Peyer's patch (tissue), 4 donors: ENCODE measurements at regions not wholly inside any gene's neighbourhood (a gene's known extent, or its start where the extent isn't known, plus 50 kb on each side); places are given as distances from the start of the nearest gene placed in this dataset.
"Not testable (repeated sequence)": the region's sequence is repeated elsewhere in the genome, so short reads cannot be mapped to it uniquely, and the experiment has no call there.

ENCODE experiments used
- DNase-seq, 3 donors: peaks; one replicate each; pipeline ENCODE4 v3.0.0-alpha.2; 2017 to 2019
- H3K27ac ChIP-seq, 4 donors: fragments of 200-600 bp; sonication (generic); one replicate each; pipeline ENCODE4 v1.5.1; 2016 to 2019
- H3K27me3 ChIP-seq, 2 donors: fragments of 200-600 bp; sonication (generic); one replicate each; pipeline ENCODE4 v1.5.1; 2019
- H3K36me3 ChIP-seq, 3 donors: fragments of 200-600 bp; sonication (generic); one replicate each; pipeline ENCODE4 v1.5.1; 2016 to 2019
- H3K4me1 ChIP-seq, 4 donors: fragments of 200-600 bp; sonication (generic); one replicate each; pipeline ENCODE4 v1.5.1; 2016 to 2019
- H3K4me3 ChIP-seq, 4 donors: fragments of 200-600 bp; sonication (generic); 1 replicate in 3 of 4; 2 replicates in 1 of 4; pipeline ENCODE4 v1.5.1; 2016 to 2019; ENCODE audit warnings: mild to moderate bottlenecking in 1 of 4
- H3K9me3 ChIP-seq, 4 donors: fragments of 200-600 bp; sonication (generic); one replicate each; pipeline ENCODE4 v1.5.1; 2016 to 2019; ENCODE audit warnings: mild to moderate bottlenecking in 1 of 4
- POLR2A ChIP-seq, 2 donors: fragments of 450-650 bp; IDR thresholded peaks; one replicate each; pipeline ENCODE4 v1.5.1; 2017; ENCODE audit warnings: antibody characterized with exemption in 2 of 2, mild to moderate bottlenecking in 2 of 2, moderate library complexity in 2 of 2
- TF ChIP-seq, protein P1 (sequence below), 6 experiments: fragments of 450-650 bp in 4 of 6; fragments of 200-600 bp in 2 of 6; sonication (generic) in 1 of 6; IDR thresholded peaks; one replicate each; pipeline ENCODE4 v1.5.1; 2017 to 2019; ENCODE audit warnings: antibody characterized with exemption in 6 of 6, mild to moderate bottlenecking in 3 of 6, moderate library complexity in 1 of 6

DNA sequence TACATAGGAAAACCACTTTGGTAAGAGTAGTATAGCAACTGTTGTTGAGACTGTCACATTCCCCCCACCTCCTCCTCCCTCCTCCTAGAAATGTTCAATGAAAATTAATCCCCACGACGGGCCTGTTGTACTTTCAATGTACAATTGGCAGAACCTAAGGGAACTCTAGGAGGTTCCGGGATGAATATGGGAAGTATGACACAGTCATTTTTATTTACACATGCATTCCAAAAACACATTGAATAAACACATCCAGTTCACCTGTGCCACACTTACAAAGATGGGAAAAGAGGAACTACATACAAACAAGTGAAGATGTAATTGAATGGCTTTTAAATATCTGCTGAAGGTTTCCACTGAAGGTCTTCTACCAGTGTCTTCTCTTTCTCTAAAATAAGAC lies 144.4 kb upstream of the NBPF11 start:
- no peak for DNase-seq
- Histone ChIP-seq H3K27ac (no peak overlapping the region), H3K9me3 (no peaks in the 10 kb centered on the region), H3K4me1 (no peaks in the 10 kb centered on the region), H3K27me3 (no peaks in the 10 kb centered on the region), H3K36me3 (no peaks in the 10 kb centered on the region), H3K4me3 (no peak overlapping the region)
- TF ChIP-seq, protein P1, sequence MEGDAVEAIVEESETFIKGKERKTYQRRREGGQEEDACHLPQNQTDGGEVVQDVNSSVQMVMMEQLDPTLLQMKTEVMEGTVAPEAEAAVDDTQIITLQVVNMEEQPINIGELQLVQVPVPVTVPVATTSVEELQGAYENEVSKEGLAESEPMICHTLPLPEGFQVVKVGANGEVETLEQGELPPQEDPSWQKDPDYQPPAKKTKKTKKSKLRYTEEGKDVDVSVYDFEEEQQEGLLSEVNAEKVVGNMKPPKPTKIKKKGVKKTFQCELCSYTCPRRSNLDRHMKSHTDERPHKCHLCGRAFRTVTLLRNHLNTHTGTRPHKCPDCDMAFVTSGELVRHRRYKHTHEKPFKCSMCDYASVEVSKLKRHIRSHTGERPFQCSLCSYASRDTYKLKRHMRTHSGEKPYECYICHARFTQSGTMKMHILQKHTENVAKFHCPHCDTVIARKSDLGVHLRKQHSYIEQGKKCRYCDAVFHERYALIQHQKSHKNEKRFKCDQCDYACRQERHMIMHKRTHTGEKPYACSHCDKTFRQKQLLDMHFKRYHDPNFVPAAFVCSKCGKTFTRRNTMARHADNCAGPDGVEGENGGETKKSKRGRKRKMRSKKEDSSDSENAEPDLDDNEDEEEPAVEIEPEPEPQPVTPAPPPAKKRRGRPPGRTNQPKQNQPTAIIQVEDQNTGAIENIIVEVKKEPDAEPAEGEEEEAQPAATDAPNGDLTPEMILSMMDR (IDR thresholded peaks at IDR 0.05) = no peak
- TF ChIP-seq POLR2A (IDR thresholded peaks at IDR 0.05) = no peak

DNA sequence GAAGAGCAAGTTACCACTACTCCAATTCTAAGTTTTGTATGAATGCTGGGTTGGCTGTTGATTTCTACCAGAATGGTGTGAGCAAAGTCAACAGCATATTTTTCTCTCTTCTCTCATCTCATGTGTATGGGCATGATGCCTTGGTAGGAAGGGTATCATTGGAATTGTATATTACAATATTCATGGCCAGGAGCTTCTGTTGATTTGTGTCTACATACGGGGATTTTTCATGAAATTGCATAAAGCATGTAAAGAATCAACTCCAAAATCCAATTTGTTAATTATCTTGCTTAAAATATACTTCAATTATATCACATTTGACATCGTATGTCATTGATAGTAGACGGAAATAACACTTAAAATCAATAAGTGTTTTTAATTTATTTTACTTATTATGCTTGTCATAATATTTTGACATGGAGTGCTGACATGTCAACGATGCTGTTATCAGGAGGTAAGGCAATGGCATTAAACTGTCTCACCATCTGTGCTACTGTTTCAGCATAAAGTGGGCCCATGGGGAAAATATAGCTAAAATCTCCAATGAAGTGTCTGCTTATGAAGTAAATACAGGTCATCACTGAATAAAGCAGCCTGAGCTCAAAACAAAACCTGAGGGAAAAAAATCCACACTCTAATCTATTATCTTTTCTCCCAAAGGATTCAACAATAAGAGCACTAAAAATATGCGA lies 142.2 kb upstream of the NBPF11 start:
- no peak for DNase-seq
- TF ChIP-seq POLR2A (IDR thresholded peaks at IDR 0.05) = no peak
- TF ChIP-seq, protein P1 (IDR thresholded peaks at IDR 0.05) = no peak
- no peak overlapping the region for H3K4me3 ChIP-seq
- H3K4me1 ChIP-seq = no peaks in the 10 kb centered on the region
- H3K9me3 ChIP-seq = no peaks in the 10 kb centered on the region
- no peaks in the 10 kb centered on the region for H3K36me3 ChIP-seq
- no peak overlapping the region for H3K27ac ChIP-seq
- H3K27me3 ChIP-seq = no peaks in the 10 kb centered on the region

DNA sequence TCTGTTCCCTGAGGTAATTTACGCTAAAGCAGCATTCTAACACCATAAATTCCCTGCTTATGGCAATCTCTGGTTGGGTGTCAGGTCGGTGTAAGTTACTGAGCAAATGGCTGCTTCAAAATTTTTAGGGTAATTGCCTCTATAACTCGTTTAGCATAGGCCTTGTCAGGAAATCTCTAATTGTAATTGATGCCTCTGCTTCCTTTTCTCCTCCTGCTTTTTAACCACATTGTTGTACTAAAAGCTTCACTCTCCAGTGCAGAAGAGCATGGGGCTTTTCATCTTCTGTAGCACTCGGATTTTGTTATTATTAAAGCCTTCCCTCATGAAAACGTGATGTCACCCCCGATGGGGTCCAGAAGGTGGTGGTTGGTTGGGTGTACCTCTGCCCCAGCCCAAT lies 141.6 kb upstream of the NBPF11 start:
- Histone ChIP-seq H3K27ac (no peak overlapping the region), H3K27me3 (no peaks in the 10 kb centered on the region)

DNA sequence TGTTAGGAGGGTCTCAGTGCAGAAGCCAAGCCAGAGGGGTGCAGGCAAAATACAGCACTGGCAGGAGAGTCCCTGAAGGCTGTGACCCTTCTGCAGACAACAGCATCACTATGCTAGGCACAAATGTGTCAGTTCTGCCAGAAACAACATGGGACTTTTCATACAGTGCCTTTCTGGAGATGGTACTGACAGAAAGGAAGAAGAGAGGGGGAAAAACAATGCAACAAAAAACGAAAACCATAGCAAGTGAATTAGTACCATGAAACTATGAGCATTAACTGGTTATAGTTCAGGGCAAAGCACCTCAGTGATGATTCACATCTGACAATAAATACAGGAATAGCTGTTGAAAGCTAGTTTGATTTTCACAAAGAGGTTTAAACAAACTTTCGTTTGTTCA lies 140.8 kb upstream of the NBPF11 start:
- Histone ChIP-seq H3K36me3 (no peaks in the 10 kb centered on the region), H3K4me1 (no peaks in the 10 kb centered on the region), H3K27ac (no peak overlapping the region), H3K27me3 (no peaks in the 10 kb centered on the region), H3K4me3 (no peak overlapping the region), H3K9me3 (no peaks in the 10 kb centered on the region)
- no peak for DNase-seq
- no peak for TF ChIP-seq POLR2A (IDR thresholded peaks at IDR 0.05)
- TF ChIP-seq, protein P1 (IDR thresholded peaks at IDR 0.05) = no peak

More for the DNA sequence above, 141.6 kb upstream of the NBPF11 start:
- no peaks in the 10 kb centered on the region for H3K36me3 ChIP-seq
- H3K9me3 ChIP-seq = no peaks in the 10 kb centered on the region
- H3K4me1 ChIP-seq = no peaks in the 10 kb centered on the region
- H3K4me3 ChIP-seq = no peak overlapping the region
- DNase-seq = no peak
- TF ChIP-seq, protein P1 (IDR thresholded peaks at IDR 0.05) = no peak
- no peak for TF ChIP-seq POLR2A (IDR thresholded peaks at IDR 0.05)

DNA sequence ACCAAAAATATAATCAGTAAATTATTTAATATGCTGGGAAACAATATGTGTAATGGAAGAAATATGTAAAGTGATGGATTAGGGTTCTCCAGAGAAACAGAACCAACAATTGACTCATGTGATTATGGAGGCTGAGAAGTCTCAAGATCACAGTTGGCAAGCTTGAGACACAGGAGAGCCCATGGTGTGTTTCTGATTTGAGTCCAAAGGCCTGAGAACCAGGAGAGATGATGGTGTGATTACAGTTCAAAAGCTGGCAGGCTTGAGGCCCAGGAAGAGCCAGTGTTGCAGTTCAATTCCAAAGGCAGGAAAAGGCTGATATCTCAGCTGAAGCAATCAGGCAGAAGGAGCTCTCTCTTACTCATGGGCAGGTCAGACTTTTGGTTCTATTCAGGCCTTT lies 138.8 kb upstream of the NBPF11 start:
- Histone ChIP-seq H3K9me3 (no peaks in the 10 kb centered on the region), H3K27me3 (no peaks in the 10 kb centered on the region), H3K4me3 (no peak overlapping the region), H3K27ac (no peak overlapping the region), H3K4me1 (no peaks in the 10 kb centered on the region), H3K36me3 (no peaks in the 10 kb centered on the region)
- no peak for DNase-seq
- TF ChIP-seq, protein P1 (IDR thresholded peaks at IDR 0.05) = no peak
- no peak for TF ChIP-seq POLR2A (IDR thresholded peaks at IDR 0.05)

DNA sequence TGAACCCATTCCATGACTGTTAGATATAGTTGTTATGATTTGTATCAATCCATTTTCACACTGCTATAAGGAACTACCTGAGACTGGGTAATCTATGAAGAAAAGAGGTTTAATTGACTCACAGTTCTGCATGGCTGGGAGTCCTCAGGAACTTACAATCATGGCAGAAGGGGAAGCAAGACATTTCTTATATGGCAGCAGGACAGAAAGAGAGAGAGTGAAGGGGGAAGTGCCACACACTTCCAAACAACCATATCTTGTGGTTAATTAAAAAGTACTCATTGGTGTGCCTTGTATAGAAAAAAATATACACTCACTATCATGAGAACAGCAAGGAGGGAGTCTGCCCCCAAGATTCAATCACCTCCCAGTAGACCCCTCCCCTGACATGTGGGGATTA lies 137.6 kb upstream of the NBPF11 start:
- TF ChIP-seq POLR2A (IDR thresholded peaks at IDR 0.05) = no peak
- TF ChIP-seq, protein P1 (IDR thresholded peaks at IDR 0.05) = no peak

DNA sequence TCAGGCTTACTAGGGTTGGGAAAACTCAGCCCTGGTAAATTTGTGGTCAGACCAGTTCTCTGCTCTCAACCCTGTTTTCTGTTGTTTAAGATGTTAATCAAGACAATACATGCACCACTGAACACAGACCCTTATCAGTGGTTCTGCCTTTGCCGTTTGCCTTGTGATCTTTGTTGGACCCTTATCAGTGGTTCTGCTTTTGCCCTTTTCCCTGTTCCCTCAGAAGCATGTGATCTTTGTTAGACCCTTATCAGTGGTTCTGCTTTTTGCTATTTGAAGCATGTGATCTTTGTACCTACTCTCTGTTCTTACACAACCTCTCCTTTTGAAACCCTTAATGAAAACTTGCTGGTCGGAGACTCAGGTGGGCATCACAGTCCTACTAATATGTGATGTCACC lies 133.9 kb upstream of the NBPF11 start:
- DNase-seq = not testable (repeated sequence)

More for the DNA sequence above, 137.6 kb upstream of the NBPF11 start:
- Histone ChIP-seq H3K9me3 (no peaks in the 10 kb centered on the region), H3K4me1 (no peaks in the 10 kb centered on the region), H3K27ac (no peak overlapping the region), H3K27me3 (no peaks in the 10 kb centered on the region), H3K36me3 (no peaks in the 10 kb centered on the region), H3K4me3 (no peak overlapping the region)
- no peak for DNase-seq

DNA sequence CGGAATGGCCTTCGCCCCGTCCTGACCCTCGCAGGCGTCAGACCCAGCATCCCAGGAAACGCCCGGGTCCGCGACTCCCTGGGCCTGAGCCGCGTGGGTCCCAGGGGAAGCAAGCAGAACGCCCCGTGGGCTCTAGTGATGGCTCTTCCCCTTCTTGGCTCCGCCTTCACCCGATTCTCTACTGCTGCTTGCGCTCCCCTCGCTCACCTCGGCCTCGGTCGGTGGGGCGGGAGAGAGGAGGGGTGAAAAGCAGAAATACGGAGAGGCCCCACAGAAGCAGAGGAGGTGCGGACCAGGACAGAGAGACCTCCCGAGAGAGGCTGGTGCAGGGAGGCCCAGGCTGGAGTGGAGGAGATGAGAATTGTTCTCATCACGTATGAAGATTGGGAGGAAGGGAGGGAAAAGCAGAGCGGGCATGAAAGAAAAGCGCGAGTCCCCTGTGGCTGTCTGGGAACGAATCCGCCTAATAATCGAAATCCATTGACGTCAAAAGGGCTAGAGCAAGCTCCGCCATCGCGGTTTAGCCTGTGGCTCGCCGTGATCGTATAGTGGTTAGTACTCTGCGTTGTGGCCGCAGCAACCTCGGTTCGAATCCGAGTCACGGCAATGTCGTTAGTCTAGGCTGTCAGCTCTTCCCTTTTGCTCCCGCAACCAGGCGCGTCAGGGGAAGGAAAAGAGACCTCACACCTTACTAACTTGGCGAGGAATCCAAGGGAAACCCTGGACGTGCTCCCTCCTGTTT lies 128.9 kb upstream of the NBPF11 start:
- not testable (repeated sequence) for H3K27me3 ChIP-seq, DNase-seq, H3K27ac ChIP-seq, H3K4me1 ChIP-seq, H3K9me3 ChIP-seq, H3K36me3 ChIP-seq
- peak overlapping the region in 3 of 4 donors; percentile 31 to 34 (median 32) for H3K4me3 ChIP-seq

More for the DNA sequence above, 133.9 kb upstream of the NBPF11 start:
- not testable (repeated sequence) for H3K4me3 ChIP-seq, H3K36me3 ChIP-seq, H3K4me1 ChIP-seq, H3K27ac ChIP-seq, H3K27me3 ChIP-seq, H3K9me3 ChIP-seq
